ENCODE measurements at regions not wholly inside any gene's neighbourhood (a gene's known extent, or its start where the extent isn't known, plus 50 kb on each side); places are given as distances from the start of the nearest gene placed in this dataset.

GRCh38 chr9:134985451-134985850 lies 67.7 kb upstream of the FCN1 start:
- Histone ChIP-seq H3K4me3 (no peak overlapping the region), H3K27ac (no peak overlapping the region)

- Histone ChIP-seq H3K4me3 (no peak overlapping the region), H3K27ac (no peak overlapping the region)
Observed at GRCh38 chr9:134986957-134987356, 69.2 kb upstream of the FCN1 start.

DNA sequence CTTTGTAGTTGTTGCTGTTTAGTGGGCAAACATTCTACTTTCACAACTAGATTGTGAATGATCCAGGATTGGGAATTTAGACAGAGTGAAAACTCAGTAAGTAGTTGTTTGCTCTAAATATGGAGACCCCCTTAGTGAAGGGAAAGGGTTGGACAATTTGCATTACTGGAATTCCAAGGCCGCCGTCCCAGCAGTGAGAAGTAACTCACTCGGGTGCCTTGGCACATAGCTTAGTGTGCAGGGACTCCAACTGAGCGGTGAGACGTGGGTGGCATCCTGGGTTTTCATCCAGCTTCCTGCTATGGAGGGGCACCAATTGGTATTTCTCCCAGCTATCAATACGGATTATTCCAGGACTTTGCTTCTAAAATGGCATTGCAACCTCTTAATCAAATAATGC lies 69.7 kb upstream of the FCN1 start:
- no peak overlapping the region for H3K27ac ChIP-seq
- no peak overlapping the region for H3K4me3 ChIP-seq

DNA sequence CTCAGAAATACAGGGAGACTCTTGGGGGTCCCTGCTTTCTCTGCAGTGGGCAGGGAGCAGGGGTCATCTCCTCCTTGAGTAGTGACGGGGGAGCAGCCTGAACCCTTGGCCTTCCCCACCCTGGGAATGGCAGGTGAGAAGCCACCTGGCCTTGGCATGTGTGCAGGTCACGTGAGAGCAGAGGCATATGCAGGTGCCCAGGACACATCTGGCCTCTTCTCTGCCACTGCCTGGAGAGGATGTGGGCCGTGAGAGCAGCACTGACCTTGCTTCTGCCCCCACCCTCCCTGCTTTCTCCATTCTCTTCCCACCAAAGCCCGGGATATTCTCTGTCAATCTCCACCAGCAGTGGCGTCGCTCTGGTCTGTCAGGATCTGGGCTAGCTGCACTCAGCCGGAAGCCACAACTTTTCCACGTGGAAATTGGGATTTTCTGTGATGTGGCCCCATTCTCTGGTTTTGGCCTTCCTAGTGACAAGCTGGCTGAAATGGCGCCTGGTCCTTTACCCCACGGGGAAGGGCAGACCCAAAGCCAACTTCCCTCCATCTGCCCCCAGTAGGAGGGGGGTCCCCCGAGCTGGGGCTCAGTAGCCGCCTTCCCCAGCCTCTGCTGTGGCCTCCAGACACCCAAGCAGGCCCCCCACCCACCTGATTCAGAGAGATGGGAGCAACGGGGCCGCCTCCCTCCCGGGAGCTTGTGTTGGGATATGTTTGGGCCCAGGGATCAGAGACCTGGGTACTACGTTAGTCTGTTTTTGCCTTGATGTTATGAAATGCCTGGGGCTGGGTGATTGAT lies 70.4 kb upstream of the FCN1 start:
- no peak overlapping the region for H3K4me3 ChIP-seq
- no peak overlapping the region for H3K27ac ChIP-seq

- no peak overlapping the region for H3K4me3 ChIP-seq
- H3K27ac ChIP-seq: no peak overlapping the region
Observed at GRCh38 chr9:134988706-134989105, 71.0 kb upstream of the FCN1 start.

DNA sequence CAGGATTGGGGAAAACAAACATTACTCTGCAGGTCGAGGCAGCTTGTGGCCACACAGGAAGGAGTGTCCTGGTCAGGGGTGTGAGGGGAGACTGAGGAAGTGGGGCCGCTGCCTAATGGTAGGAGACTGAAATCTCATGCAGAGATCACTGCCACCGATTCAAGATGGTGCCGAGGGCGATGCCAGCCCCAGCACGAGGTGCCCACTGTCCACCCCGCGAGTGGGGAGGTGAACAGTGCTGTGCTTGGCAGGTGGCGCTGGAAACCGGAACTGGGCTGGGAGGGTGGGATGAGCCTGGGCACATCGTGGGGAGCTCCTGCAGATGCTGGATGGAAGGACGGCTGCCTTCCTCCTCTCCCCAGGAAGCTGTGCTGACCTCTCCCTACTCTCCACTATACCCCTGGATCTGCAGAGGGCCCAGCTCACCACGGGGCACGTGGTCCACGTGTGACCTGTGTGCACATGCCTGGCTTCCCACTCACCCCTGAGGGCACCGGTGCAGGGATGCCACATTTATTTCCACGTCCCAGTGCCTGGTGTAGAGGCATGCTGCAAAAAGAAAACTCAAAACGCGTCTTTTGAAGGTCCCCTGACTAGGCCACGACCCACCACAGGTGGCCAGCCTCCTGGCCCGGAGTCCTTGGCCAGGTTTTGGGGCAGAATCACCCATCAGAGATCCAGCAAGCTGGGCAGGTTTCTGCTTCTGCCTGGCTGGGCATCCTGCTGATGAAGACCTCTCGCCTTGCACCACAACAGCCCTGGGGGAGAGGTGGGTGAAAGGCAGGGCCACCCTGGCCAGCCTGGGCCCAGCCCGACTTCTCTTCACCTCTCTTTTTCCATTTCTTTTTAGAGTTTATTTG lies 71.7 kb upstream of the FCN1 start:
- Histone ChIP-seq H3K27ac (no peak overlapping the region), H3K4me3 (no peak overlapping the region)

- Histone ChIP-seq H3K27ac (peak overlapping the region in 2 of 21 experiments; percentile 18 to 34), H3K4me3 (no peak overlapping the region)
Observed at GRCh38 chr9:134991808-134992754, 74.4 kb upstream of the FCN1 start.

DNA sequence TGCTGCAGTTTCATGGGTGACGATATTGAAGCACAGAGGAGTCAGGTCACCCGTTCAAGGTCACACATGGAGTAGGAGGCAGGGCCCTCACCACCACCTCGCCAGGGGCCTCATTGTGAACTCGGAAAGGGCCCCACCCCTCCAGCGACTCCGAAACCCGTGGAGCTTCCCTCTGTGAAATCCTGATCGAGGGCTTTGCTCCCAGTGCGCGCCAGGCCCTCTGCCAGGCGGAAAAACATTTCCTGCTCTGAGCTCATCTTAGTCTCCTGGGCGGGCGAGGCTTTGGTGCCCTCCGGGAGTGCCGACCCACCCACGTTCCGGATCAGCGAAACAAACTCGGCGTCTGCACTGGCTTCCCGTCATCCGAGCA lies 75.0 kb upstream of the FCN1 start:
- Histone ChIP-seq H3K27ac (peak overlapping the region in 2 of 21 experiments; percentile 18 to 34), H3K4me3 (no peak overlapping the region)

- Histone ChIP-seq H3K4me3 (no peak overlapping the region), H3K27ac (no peak overlapping the region)
Observed at GRCh38 chr9:134993416-134993815, 75.7 kb upstream of the FCN1 start.

DNA sequence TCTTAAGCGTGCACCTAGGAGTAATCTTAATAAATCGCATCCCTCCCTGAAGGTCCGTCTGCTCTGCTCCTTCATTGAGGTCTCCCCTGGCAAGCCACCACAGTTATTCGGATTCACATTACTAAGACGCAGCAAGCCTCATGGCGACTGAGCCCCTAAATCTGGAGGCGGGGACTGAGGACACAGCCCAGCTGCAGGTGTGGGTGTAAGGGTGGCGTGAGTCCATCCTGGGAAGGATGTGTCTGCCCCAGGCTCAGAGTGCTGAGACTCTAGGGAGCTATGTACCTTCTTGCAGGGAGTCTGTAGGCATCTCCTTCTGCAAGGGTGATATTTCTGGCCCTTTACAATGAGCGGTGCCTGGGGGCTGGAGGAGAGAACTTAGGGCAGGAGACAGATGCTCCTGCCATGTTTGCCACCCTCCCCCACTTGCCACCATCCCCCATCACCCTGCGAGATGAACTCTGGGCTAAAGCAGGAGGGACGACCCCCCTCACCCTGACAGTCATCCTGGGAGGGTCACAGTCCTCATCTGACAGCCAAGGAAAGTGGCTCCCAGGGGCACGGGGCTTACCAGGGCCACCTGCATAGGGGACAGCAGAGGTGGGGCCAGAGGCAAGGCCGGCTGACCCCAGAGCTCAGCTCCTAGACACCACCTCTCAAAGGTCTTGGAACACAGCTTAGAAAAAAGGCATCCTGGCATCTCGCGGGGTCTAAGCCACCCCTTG lies 76.4 kb upstream of the FCN1 start:
- Histone ChIP-seq H3K27ac (no peak overlapping the region), H3K4me3 (no peak overlapping the region)

- no peak overlapping the region for H3K4me3 ChIP-seq
- H3K27ac ChIP-seq: peak overlapping the region in 1 of 21 experiments; percentile 17
Observed at GRCh38 chr9:134994926-134995791, 77.4 kb upstream of the FCN1 start.

- no peak overlapping the region for H3K27ac ChIP-seq
- H3K4me3 ChIP-seq: no peak overlapping the region
Observed at GRCh38 chr9:134995792-134996120, 78.0 kb upstream of the FCN1 start.

DNA sequence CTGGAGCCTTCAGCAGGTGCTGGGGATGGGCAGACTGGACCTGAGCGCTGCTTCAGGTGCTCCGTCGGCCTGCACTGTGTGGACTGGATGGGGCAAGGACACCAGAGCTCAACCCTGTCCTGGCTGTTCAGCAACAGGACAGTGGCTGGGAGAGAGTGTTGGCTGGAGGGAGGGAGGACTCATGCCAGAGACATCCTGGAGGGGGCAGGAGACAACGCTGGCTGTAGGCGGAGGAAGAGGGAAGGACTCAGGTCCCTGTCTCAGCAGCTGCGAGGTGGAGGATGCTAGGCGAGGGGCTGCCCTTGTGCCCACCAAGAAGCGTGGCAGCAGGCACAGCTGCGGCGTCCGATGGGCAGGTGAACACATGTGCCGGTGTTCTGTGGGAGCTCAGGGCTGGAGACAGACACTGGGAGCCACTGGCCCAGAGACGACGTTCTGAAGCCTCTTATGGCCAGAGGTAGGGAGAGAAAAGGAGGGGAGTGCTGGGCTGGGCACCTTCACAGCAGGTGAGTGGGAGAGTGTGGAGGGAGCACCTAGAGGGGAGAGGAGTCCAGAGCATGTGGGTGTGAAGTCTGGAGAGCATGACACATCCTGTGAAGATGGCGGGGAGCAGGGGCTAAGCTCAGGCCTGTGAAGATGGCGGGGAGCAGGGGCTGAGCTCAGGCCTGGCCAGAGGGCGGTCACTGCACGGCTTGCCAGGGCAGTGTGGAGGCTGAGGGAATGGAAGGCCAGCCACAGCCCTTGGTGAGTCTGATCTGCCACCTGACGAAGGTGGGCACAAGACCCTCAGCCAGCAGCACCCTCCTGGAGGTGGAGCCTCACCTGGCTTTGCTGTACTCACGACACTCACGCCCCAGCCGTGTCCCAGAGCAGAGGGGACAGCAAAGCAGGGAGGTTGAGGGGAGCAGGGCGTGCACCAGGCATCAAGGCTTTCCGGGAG lies 79.1 kb upstream of the FCN1 start:
- Histone ChIP-seq H3K4me3 (no peak overlapping the region), H3K27ac (no peak overlapping the region)

DNA sequence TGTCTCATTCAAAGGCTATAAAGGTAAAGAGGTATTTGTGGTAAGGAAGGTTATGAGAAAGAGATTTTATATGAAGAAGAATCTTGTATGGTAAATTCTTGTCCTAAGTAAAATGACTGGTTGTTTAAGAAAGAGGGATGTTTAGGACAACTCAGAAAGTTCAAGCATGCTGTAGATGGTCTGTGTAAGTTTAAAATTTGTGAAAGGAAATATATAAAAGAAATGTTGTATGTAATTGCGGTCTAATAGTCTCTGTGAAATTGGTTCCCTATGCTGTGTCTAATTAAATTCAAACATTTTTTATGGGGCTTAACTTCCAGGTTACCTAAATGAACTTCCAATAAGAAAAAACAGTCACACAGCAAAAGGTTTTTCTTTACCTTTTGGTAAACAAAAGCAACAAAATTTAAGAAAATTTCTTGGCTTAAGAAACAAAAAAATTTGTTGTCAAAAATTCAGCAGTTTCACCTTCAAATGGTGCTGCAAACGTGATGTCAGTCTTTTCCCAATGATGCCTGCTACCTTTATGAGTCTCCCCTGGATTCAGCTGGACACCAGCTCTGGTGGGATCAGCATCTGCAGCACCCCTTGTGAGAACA lies 83.0 kb upstream of the FCN1 start:
- Histone ChIP-seq H3K4me3 (no peak overlapping the region), H3K27ac (no peak overlapping the region)

DNA sequence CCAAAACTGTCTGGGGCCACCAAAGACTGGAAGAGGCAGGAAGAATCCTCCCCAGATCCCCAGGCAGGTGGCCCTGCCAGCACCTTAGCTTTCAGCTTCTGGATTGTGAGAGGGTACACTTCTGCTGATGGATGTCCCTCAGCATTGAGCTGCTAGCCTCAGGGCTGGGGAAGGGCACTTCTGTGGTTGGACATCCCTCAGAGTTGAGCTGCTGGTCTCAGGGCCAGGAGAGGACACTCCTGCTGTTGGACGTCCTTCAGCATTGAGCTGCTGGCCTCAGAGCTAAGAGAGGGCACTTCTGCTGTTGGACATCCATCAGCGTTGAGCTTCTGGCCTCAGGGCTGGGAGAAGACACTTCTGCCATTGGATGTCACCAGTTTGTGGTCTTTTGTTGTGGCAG lies 83.8 kb upstream of the FCN1 start:
- Histone ChIP-seq H3K27ac (peak overlapping the region in 1 of 21 experiments; percentile 47), H3K4me3 (no peak overlapping the region)

- H3K4me3 ChIP-seq: no peak overlapping the region
Observed at GRCh38 chr9:135002336-135002735, 84.6 kb upstream of the FCN1 start.

GRCh38 chr9:135002802-135003201 lies 84.7 kb upstream of the OLFM1 start:
- Histone ChIP-seq H3K27ac (no peak overlapping the region), H3K4me3 (no peak overlapping the region)

More at GRCh38 chr9:135002336-135002735, 84.6 kb upstream of the FCN1 start:
- H3K27ac ChIP-seq: peak overlapping the region in 2 of 21 experiments; percentile 5 to 47
